ENCODE measurements at regions not wholly inside any gene's neighbourhood (a gene's known extent, or its start where the extent isn't known, plus 50 kb on each side); places are given as distances from the start of the nearest gene placed in this dataset.

DNA sequence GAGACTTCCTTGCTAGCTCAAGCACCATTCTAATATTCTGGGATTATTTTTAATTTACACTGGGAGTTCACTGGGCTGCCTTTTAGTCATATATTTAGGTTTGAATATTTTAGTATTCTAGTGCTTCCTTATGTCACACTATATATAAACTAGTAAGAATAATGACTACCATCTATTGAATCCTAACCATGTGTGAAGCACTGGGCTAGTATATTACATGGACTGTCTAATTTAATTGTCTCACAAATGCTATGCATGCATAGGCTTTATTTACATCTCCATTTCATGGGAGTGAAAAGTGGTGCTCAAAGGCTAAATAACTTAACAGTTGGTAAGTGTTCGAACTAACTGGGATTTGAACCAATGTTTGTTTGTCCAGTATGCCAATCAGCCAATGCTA is 272.4 kb downstream of the RND3 start:
- no peak overlapping the region for H2AFZ ChIP-seq (ENCODE audit: low read depth, low read length, poor library complexity, severe bottlenecking)
- ATAC-seq (no peak), DNase-seq (ENCODE audit: low read depth, low spot score) (no peak)
- ChIA-PET CTCF (no interaction called here), POLR2A (no interaction called here), RAD21 (ENCODE audit: low non-redundant PET in 1 of 2, low total read pairs in 2 of 2, uncharacterized antibody in 2 of 2, unreplicated experiment in 2 of 2) (interaction anchor here in 1 of 2 experiments (0.6 kb wide), 1 partner anchor 23 kb away, joined by 3 read pairs; no protein-coding TSS in a partner anchor)
- BruUV-seq (replicated peaks) = no TSS peak
- no peaks in the 10 kb centered on the region for H3K9me2 ChIP-seq (ENCODE audit: insufficient read depth)
- no peaks in the 10 kb centered on the region for H4K20me1 ChIP-seq (ENCODE audit: insufficient read depth)
- no peaks in the 10 kb centered on the region for H3K36me3 ChIP-seq (ENCODE audit: control insufficient read depth in 1 of 2, insufficient read depth in 2 of 2, low read length in 2 of 2)
- no peaks in the 10 kb centered on the region for H3K27me3 ChIP-seq (ENCODE audit: insufficient read depth, low read length)
- TF ChIP-seq TCF7L2 (IDR thresholded peaks at IDR 0.05; ENCODE audit: borderline replicate concordance, extremely low read depth, insufficient read depth, insufficient read length) (no peak), RAD21 (IDR thresholded peaks at IDR 0.05; ENCODE audit: low read depth) (no peak)
- no peak overlapping the region for H3K27ac ChIP-seq (ENCODE audit: low read depth, low read length)
- no peaks in the 10 kb centered on the region for H3K4me1 ChIP-seq (ENCODE audit: control insufficient read depth in 1 of 2, insufficient read depth in 2 of 2, low read length in 2 of 2)
- H3K9me3 ChIP-seq (ENCODE audit: control insufficient read depth in 1 of 2, insufficient read depth in 1 of 2, low read depth in 1 of 2, low read length in 2 of 2) = no peaks in the 10 kb centered on the region
- intact Hi-C loops (cut with micrococcal nuclease) = no loop called here
- H3K4me3 ChIP-seq (replicated peaks in 1 of 2; ENCODE audit: low read depth in 1 of 2, low read length in 2 of 2) = no peak overlapping the region
- no peak overlapping the region for H3K9ac ChIP-seq (ENCODE audit: low read length)
- H3K79me2 ChIP-seq (ENCODE audit: insufficient read depth, low read length) = no peaks in the 10 kb centered on the region
- no peak overlapping the region for H3K4me2 ChIP-seq (ENCODE audit: low read length)

DNA sequence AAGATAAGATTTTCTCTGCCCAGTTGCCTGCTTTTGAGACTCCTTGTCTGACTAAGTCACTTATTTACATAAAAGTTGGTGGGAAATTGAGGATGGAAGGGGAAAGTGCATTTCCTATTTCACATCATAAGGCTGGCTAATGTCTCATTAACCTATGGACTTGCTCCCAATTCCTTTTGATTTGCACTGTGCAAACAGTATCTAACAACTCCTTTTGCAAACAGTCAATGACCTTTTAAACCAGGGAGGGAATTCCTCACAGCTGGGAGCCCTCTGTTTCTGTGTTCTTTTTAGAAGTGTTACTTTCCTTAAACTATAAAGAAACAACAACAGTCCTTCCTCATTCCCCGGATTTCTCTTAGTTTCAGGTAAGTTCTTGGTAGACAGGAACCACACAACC is 272.8 kb downstream of the RND3 start:
- Histone ChIP-seq H3K9ac (ENCODE audit: low read length) (no peak overlapping the region), H2AFZ (ENCODE audit: low read depth, low read length, poor library complexity, severe bottlenecking) (no peak overlapping the region), H3K27ac (ENCODE audit: low read depth, low read length) (no peak overlapping the region), H3K27me3 (ENCODE audit: insufficient read depth, low read length) (no peaks in the 10 kb centered on the region), H3K4me3 (replicated peaks in 1 of 2; ENCODE audit: low read depth in 1 of 2, low read length in 2 of 2) (no peak overlapping the region), H3K9me3 (ENCODE audit: control insufficient read depth in 1 of 2, insufficient read depth in 1 of 2, low read depth in 1 of 2, low read length in 2 of 2) (no peaks in the 10 kb centered on the region), H4K20me1 (ENCODE audit: insufficient read depth) (no peaks in the 10 kb centered on the region), H3K79me2 (ENCODE audit: insufficient read depth, low read length) (no peaks in the 10 kb centered on the region), H3K9me2 (ENCODE audit: insufficient read depth) (no peaks in the 10 kb centered on the region), H3K4me2 (ENCODE audit: low read length) (no peak overlapping the region), H3K4me1 (ENCODE audit: control insufficient read depth in 1 of 2, insufficient read depth in 2 of 2, low read length in 2 of 2) (no peaks in the 10 kb centered on the region), H3K36me3 (ENCODE audit: control insufficient read depth in 1 of 2, insufficient read depth in 2 of 2, low read length in 2 of 2) (no peaks in the 10 kb centered on the region)
- DNase-seq (ENCODE audit: low read depth, low spot score) = no peak
- no TSS peak for BruUV-seq (replicated peaks)
- RAD21 ChIA-PET (ENCODE audit: low non-redundant PET in 1 of 2, low total read pairs in 2 of 2, uncharacterized antibody in 2 of 2, unreplicated experiment in 2 of 2) = no interaction called here
- no peak for TF ChIP-seq EZH2 (IDR thresholded peaks at IDR 0.05)
- TF ChIP-seq SRF (IDR thresholded peaks at IDR 0.05; ENCODE audit: low read depth) = no peak
- TF ChIP-seq POLR2AphosphoS5 (IDR thresholded peaks at IDR 0.05; ENCODE audit: low read depth, low read length) = no peak
- TF ChIP-seq CBX3 (IDR thresholded peaks at IDR 0.05; ENCODE audit: low read depth) = no peak
- no peak for TF ChIP-seq POLR2A (IDR thresholded peaks at IDR 0.05; ENCODE audit: borderline replicate concordance, extremely low read depth, insufficient read depth, insufficient read length)
- no peak for TF ChIP-seq JUND (IDR thresholded peaks at IDR 0.05)
- intact Hi-C loops (cut with micrococcal nuclease) = no loop called here
- POLR2A ChIA-PET = no interaction called here
- CTCF ChIA-PET = no interaction called here
- ATAC-seq = no peak
